ENCODE measurements at regions not wholly inside any gene's neighbourhood (a gene's known extent, or its start where the extent isn't known, plus 50 kb on each side); places are given as distances from the start of the nearest gene placed in this dataset.

DNA sequence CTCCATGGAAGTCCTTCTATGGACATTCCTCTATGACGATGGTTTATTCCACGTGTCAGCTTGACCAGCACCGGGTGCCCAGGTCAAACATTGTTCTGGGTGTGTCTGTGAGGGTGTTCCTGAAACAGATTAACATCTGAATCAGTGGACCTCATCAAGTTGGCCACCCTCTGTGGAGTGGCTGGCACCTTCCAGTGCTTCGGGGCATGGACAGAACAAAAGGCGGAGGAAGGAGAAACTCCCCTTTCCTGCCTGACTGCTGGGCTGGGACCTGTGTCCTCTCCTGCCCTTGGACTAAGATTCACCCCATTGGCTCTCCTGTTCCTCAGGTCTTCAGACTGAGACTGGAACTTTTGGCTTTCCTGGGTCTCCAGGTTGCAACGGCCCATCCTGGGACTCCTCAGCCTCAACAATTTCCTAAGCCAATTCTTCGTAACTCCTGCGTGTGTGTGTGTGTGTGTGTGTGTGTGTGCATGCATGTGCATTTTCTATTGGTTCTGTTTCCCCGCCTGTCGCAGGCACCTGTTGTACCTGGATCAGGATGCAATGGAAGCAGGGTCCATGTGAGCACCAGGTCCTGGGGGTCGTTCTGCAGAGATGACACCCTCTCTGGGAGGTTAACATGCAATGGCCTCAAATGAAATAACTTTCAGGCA, 357.2 kb upstream of the SALL3 start:
- no peak for DNase-seq (ENCODE audit: low read depth in 2 of 2)

- DNase-seq (ENCODE audit: low read depth in 2 of 2), result no peak
Observed at GRCh38 chr18:78622907-78623541, 356.6 kb upstream of the SALL3 start.

DNA sequence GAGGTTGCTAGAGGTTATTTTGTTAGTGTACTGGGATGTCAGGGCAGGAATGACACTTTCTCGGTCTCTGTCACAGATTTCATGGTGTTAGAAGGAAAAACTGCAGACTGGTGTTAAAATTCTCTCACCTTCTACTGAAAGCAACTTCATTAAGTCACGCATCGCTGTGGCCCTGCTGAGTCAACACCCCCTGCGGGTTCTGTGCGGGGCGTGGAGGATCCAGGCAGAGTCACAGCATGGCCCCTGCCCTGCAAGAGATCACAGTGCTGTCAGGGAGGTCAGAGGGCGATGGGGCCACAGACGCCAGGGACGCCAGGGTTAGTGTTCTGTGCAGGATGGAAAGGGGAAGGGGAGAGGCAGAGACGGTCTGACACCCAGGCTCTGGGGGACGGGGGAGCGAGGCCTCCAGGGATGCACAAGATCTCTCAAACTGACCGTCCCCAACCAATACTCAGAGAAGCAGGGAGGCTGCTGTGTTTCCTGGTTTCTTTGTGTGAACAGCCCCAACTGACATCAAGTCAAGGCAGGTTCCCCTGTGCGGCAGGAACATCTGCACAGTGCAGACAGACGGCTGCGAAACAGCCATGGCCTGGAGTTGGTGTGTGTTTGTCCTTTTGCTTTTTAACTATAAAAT, 354.9 kb upstream of the SALL3 start:
- DNase-seq (ENCODE audit: low read depth in 2 of 2), result no peak

DNA sequence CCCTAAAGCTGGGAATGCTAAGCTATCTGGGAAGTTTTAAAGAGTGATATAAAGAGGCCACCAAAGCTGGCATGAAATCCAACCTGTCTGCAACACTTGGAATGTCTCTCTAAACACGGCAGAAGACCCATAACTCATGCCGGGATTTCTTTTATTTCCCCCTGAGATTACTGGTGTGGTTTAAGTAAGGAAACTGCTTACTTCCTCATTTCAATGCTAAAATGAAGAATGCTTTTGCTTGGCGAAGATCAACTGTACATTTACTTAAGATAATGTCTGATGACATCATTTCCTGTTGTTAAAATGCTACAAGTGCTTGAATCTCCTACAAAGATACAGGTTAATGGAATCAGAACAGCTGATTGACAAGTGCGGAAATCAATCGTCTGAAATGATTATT, 353.8 kb upstream of the SALL3 start:
- no peak for DNase-seq (ENCODE audit: low read depth in 2 of 2)

- no peak for DNase-seq (ENCODE audit: low read depth in 2 of 2)
Observed at GRCh38 chr18:78627551-78628346, 351.9 kb upstream of the SALL3 start.

- DNase-seq (ENCODE audit: low read depth in 2 of 2), result no peak
Observed at GRCh38 chr18:78629426-78629825, 350.2 kb upstream of the SALL3 start.

DNA sequence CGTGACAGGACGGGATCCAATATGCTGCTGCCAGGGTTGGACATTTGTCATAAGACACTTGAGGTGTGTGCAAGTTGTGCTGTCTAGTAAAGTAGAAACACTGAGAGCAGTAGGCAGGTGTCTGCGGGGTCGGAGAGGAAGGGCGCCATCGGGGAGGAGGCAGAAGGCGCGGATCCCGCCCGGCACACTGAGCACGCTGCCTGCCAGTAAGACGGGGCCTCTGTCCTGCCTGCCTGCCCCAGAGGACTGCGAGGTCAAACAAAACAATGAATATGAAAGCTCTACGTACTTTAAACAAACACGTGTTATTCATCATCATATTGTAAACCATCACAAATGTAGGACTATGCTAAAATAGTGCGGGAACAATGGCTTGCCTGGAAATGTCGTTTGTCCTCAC, 349.3 kb upstream of the SALL3 start:
- DNase-seq (ENCODE audit: low read depth in 2 of 2), result no peak

- DNase-seq (ENCODE audit: low read depth in 2 of 2), result no peak
Observed at GRCh38 chr18:78630981-78631510, 348.6 kb upstream of the SALL3 start.

GRCh38 chr18:78632111-78632541, 347.5 kb upstream of the SALL3 start:
- DNase-seq (ENCODE audit: low read depth in 2 of 2), result no peak

DNA sequence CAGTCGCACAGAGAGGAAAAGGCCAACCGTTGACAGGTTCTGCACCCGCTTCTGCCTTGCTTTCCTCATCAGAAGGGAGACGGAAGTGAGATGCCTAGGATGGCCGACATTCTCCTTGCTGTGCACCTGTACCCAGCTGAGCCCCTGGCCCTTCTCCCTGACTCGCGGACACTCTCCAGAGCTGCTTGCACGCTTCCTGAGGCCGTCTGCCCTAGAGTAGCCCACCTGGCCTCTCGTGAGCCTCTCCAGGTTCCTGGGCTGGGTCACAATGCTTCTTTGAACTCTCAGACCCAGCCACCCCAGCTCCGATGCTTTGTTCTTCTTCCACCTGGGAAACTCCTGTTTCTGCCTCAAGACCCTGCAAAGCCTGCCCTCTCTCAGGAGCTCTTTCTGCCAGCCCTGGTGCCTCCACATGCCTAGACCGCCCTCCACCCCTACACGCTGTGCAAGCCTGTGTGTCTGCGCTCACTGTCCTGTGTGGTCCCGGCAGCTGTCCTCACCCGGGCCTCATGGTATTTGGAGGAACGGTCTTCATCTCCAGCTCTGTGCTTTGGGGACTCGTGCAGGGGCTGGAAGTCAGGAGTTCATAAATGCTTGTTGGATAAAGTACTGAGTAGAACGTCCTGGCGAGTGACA, 345.4 kb upstream of the SALL3 start:
- no peak for DNase-seq (ENCODE audit: low read depth in 2 of 2)

DNA sequence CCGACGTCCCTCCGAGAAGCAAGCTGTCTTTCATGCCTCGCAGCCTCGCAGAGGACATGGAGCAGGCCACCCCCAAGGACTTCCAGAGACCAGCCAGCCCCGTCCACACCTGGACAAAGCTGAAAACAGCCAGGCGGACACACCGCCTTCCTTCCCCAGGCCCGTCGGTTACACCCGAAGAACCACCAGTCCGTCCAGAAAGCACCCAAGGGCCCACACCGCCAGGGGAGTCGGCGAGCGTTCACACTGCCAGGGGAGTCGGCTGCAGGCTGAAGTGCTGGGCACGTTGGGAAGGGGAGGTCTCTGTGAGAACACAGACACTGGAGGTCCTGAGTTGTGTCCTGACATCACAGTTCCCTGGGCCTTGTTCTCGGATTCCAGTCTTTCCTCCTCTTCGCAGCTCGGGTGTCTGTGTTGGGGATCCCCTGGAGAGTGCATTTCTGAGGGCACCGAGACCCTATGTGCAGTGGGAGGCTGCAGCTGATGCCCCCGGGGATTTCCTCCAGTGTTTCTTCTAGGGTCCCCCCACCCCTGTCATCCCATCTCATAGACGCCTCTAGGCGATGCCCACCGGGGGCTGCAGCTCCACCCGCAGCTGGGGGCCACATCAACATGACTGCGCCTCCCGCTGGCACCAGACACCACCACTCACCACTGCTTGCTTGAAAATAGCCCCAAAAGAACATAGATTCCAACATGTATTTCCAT, 344.4 kb upstream of the SALL3 start:
- no peak for DNase-seq (ENCODE audit: low read depth in 2 of 2)

- DNase-seq (ENCODE audit: low read depth in 2 of 2), result no peak
Observed at GRCh38 chr18:78636260-78636659, 343.4 kb upstream of the SALL3 start.

GRCh38 chr18:78637442-78638402, 341.9 kb upstream of the SALL3 start:
- no peak for DNase-seq (ENCODE audit: low read depth in 2 of 2)

DNA sequence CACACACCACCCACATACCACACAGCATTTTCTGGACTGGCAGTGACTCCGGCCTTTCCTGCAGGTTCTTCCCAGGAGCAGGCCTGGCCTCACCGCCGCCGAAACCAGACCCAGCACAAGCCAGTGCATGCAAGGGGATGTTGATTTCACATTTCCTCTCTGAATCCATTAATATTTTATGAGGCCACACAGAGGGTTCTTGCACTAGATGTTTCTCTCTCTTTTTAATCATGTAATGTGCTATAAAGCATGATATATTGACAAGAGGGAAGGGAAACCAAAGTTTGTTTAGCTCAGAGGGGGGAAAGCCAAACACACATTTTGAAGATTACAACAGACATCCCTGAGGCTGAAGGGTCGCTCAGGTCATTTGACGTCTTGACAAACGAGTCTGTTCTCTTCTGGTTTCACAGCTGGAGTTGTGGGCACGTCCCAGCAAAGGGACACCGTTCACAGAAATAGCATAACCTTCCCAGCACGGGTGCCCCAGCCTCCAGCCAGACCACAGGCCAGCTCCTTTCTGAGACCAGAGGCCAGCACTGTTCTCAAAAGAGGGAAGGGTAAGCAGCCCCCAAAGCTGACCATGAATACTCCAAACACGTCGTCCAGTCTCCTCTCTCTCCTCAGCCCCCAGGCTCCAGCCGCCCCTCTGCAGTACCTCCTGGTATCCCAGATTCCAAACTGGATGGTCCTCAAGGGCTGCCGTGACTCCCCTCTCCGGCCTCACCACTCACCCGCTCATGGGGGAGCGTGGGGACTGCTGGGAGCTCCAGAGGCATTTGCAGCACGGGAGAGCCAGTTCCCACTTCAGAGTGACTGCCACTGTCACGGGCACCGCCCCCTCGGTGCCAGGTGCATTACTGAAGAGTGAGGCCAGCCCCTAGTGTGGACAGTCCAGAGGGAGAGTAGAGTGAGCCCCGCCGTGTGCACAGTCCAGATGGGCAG, 340.3 kb upstream of the SALL3 start:
- DNase-seq (ENCODE audit: low read depth in 2 of 2), result no peak

- no peak for DNase-seq (ENCODE audit: low read depth in 2 of 2)
Observed at GRCh38 chr18:78640246-78640995, 339.2 kb upstream of the SALL3 start.

DNA sequence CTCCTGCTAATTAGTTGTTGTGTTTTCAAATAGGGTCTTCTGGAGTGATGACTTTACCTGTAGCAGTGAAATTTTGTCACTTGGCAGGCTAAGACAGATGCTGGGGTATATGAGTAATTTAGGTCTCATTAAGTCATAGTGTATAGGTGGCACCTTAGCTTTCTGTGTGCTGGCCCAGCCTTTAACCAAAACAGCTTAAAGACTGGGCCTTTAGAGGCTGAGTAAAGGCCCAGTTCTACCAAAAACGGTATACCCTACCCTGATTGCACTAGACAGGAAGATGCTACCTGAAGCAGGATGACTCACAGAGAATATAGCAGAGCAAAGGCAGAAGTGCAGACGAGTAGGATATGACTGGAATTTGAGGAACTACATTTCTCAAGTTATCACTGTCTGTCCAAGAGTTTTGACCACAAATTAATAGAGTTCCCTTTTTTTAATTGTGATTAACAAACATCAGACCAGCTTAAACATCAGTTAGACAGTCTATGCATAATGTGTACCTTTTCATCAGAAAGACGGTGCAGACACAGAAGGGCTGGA, 337.9 kb upstream of the SALL3 start:
- no peak for DNase-seq (ENCODE audit: low read depth in 2 of 2)

DNA sequence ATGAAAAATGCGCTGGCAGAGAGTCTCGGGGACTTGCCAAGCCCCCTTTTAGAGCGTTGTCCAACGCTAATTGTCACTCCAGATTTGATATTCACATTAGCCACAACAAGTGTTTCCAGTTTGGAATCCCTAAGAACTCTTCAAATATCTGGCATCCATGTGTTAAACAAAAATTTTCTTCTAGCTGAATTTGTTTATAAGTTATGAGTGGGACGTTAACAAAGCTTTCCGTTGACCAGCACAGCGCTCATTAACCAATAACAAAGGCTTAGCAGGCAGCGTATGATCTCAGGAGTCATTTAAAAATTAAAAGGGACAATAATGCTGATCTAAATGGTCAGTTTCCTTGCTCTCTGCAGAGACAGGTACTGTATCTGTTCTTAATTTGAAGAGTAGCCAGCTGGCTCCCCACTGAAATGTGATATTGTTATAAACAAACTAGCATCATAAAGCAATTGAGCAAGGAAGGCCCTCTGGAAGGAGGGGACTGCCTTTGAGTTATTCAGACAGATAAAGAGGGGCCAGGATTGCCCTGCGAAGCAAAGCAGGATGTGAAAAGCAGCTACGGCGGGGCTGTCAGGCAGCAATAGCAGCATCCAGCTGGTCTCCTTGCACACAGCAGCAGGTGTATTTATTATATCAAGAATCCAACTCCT, 337.2 kb upstream of the SALL3 start:
- no peak for DNase-seq (ENCODE audit: low read depth in 2 of 2)

All from stimulated activated CD8-positive, alpha-beta memory T cell treated with anti-CD3 and anti-CD28 coated beads, Interleukin-2, amount 100 ng/mL, for 48 hours (primary cell).